PC-9 (cell line): ENCODE measurements at regions not wholly inside any gene's neighbourhood (a gene's known extent, or its start where the extent isn't known, plus 50 kb on each side); places are given as distances from the start of the nearest gene placed in this dataset.

Experiments used
- EZH2 ChIP-seq: fragments of 200-600 bp; sonication (generic); IDR thresholded peaks from 2 replicates; pipeline ENCODE4 v1.8.0; 2017; ENCODE audit warnings: antibody characterized with exemption, low read depth
- TF ChIP-seq, protein P1 (sequence below): fragments of 200-600 bp; sonication (generic); conservative IDR thresholded peaks from 2 replicates; pipeline ENCODE4 v1.6.1; 2017; ENCODE audit warnings: mixed run types, antibody characterized with exemption, mild to moderate bottlenecking, moderate library complexity

DNA sequence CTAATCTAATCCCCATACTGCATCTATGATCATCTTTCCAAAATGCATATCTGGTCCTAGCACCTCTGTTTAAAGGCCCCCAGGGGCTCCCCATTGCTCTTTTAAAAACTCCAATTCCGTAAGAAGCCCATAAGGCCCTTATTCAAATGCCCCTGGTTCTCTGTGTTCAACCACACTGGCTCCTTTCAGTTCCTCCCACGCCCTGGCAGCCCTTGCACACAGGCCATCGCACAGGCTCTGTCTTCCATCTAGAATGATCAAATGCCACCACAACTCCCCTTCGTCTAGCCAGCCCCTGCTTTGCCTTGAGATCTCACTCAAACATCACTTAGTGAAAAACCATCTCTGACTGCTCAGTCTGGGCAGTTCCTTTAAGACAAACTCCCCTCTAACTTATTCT lies 112.9 kb upstream of the LYZL2 start:
- TF ChIP-seq, protein P1, sequence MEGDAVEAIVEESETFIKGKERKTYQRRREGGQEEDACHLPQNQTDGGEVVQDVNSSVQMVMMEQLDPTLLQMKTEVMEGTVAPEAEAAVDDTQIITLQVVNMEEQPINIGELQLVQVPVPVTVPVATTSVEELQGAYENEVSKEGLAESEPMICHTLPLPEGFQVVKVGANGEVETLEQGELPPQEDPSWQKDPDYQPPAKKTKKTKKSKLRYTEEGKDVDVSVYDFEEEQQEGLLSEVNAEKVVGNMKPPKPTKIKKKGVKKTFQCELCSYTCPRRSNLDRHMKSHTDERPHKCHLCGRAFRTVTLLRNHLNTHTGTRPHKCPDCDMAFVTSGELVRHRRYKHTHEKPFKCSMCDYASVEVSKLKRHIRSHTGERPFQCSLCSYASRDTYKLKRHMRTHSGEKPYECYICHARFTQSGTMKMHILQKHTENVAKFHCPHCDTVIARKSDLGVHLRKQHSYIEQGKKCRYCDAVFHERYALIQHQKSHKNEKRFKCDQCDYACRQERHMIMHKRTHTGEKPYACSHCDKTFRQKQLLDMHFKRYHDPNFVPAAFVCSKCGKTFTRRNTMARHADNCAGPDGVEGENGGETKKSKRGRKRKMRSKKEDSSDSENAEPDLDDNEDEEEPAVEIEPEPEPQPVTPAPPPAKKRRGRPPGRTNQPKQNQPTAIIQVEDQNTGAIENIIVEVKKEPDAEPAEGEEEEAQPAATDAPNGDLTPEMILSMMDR, result no peak
- TF ChIP-seq EZH2, result no peak
